Activated T-cell treated with anti-CD3 and anti-CD28 coated beads, Interleukin-2, amount 50 U/mL, for 72 hours (primary cell): ENCODE measurements at regions not wholly inside any gene's neighbourhood (a gene's known extent, or its start where the extent isn't known, plus 50 kb on each side); places are given as distances from the start of the nearest gene placed in this dataset.
"Not testable (repeated sequence)": the region's sequence is repeated elsewhere in the genome, so short reads cannot be mapped to it uniquely, and the experiment has no call there.

Experiments used
- ATAC-seq, 2 donors: fragments of 150-1000 bp; cut with Tn5 transposase; replicated peaks in 1 of 2; 2 replicates each; pipeline ENCODE4 v1.10.0; 2021; ENCODE audit warnings: moderate library complexity in 2 of 2, mild to moderate bottlenecking in 1 of 2
- DNase-seq, 2 donors: peaks; one replicate each; pipeline ENCODE4 v3.0.0; 2021 to 2022; ENCODE audit warnings: mixed read lengths in 1 of 2
- H3K27ac Mint-ChIP-seq: one replicate; pipeline ENCODE4 v1.8.0; 2022; ENCODE audit warnings: mild to moderate bottlenecking, moderate library complexity, mixed read lengths
- H3K27me3 Mint-ChIP-seq: one replicate; pipeline ENCODE4 v1.8.0; 2022; ENCODE audit warnings: low read depth, mixed read lengths
- H3K36me3 Mint-ChIP-seq, 2 donors: one replicate each; pipeline ENCODE4 v1.8.0; 2022; ENCODE audit warnings: mixed read lengths in 2 of 2, mild to moderate bottlenecking in 1 of 2; ENCODE audit not compliant: insufficient read depth in 2 of 2
- H3K4me1 Mint-ChIP-seq: one replicate; pipeline ENCODE4 v1.8.0; 2022; ENCODE audit warnings: low read depth, mixed read lengths
- H3K4me3 Mint-ChIP-seq, 2 donors: one replicate each; pipeline ENCODE4 v1.8.0; 2022; ENCODE audit warnings: mild to moderate bottlenecking in 2 of 2, mixed read lengths in 2 of 2, moderate library complexity in 2 of 2
- H3K9me3 Mint-ChIP-seq, 2 donors: one replicate each; pipeline ENCODE4 v1.8.0; 2022; ENCODE audit warnings: mixed read lengths in 2 of 2

DNA sequence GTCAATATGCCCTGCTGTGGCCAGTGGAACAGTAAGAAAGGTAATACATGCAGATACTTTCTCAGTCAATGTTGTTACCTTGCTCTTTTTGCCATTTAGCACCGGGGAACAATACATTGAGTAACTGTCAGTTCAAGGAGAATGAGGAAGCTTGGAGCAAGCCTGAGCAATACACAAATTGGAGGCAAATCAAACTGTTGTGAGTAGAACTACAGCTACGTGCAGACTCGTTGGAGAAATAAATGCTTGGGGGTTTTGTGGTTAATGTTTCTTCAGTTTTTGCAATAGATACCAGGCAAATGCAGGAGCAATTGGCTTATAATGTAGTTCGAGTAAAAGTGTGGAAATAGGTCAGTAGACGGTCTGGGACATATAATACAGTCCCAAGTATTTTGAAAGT is 587.3 kb upstream of the ROBO1 start:
- peaks cover 12 to 18% of the 10 kb centered on the region in 2 donors for H3K9me3 Mint-ChIP-seq
- ATAC-seq (no peak), DNase-seq (no peak)
- no peaks in the 10 kb centered on the region for H3K4me1 Mint-ChIP-seq
- no peak overlapping the region for H3K4me3 Mint-ChIP-seq
- H3K27ac Mint-ChIP-seq = no peak overlapping the region
- peaks cover 0 to 2% of the 10 kb centered on the region in 2 donors for H3K36me3 Mint-ChIP-seq
- no peaks in the 10 kb centered on the region for H3K27me3 Mint-ChIP-seq

DNA sequence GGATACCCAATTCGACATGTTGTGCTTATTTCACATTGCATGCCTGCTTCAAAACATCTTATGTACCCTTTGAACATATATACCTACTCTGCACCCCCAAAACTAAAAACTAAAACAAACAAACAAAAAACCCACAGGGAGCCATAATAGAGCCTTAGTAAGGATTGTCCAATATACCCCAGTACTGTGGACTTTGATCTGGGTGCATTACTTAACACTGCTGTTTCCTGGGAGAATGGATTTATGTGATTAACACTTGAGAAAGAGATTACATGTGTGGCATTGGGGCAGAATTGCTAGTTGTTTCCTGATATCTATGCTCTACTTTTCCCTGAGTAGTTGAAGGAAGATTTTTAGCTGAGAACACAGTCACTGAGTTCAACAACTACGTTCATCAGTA is 583.4 kb upstream of the ROBO1 start:
- no peaks in the 10 kb centered on the region for H3K36me3 Mint-ChIP-seq
- DNase-seq (no peak), ATAC-seq (no peak)
- H3K4me3 Mint-ChIP-seq = no peak overlapping the region
- no peaks in the 10 kb centered on the region for H3K4me1 Mint-ChIP-seq
- H3K27ac Mint-ChIP-seq = no peak overlapping the region
- H3K9me3 Mint-ChIP-seq = peaks cover 6 to 10% of the 10 kb centered on the region in 2 donors
- no peaks in the 10 kb centered on the region for H3K27me3 Mint-ChIP-seq

DNA sequence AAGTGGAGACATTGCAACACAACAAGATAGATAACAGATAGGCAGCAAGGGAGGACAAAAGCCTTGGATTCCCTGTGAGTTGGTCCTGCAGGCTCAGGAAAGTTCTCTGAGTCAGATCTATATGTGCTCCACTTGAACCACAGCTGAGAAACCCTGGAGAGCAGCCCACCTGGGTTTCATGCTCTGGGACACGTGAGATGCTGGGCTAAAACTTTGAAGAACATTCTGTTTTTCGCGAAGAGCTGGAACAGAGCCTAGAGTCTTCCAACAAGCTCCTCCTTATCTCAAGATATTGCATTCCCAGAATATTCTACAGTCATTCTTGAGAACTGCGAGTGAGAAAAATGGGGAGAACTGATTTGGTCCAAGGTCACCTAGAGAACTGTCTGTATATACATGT is 583.0 kb upstream of the ROBO1 start:
- Mint-ChIP-seq H3K4me1 (no peaks in the 10 kb centered on the region), H3K27ac (no peak overlapping the region), H3K36me3 (no peaks in the 10 kb centered on the region), H3K4me3 (no peak overlapping the region), H3K27me3 (no peaks in the 10 kb centered on the region), H3K9me3 (peaks cover 6 to 10% of the 10 kb centered on the region in 2 donors)
- ATAC-seq = no peak
- no peak for DNase-seq

GRCh38 chr3:80338366-80338765 is 570.6 kb upstream of the ROBO1 start:
- DNase-seq = no peak
- Mint-ChIP-seq H3K36me3 (peaks cover 3 to 5% of the 10 kb centered on the region in 2 donors), H3K4me1 (no peaks in the 10 kb centered on the region), H3K9me3 (peaks cover 16 to 19% of the 10 kb centered on the region in 2 donors), H3K4me3 (no peak overlapping the region), H3K27ac (no peak overlapping the region), H3K27me3 (no peaks in the 10 kb centered on the region)
- ATAC-seq = no peak

- Mint-ChIP-seq H3K36me3 (peaks cover 2 to 3% of the 10 kb centered on the region in 2 donors), H3K4me3 (no peak overlapping the region), H3K4me1 (no peaks in the 10 kb centered on the region), H3K27ac (no peak overlapping the region), H3K9me3 (peaks cover 8% of the 10 kb centered on the region in 2 donors), H3K27me3 (no peaks in the 10 kb centered on the region)
- ATAC-seq (no peak), DNase-seq (no peak)
Observed at GRCh38 chr3:80334534-80334933, 566.7 kb upstream of the ROBO1 start.

GRCh38 chr3:80331494-80332170 is 563.8 kb upstream of the ROBO1 start:
- no peaks in the 10 kb centered on the region for H3K27me3 Mint-ChIP-seq
- no peak overlapping the region for H3K27ac Mint-ChIP-seq
- H3K4me1 Mint-ChIP-seq = no peaks in the 10 kb centered on the region
- H3K4me3 Mint-ChIP-seq = no peak overlapping the region
- no peaks in the 10 kb centered on the region for H3K36me3 Mint-ChIP-seq
- ATAC-seq = no peak
- peaks cover 4% of the 10 kb centered on the region in 2 donors for H3K9me3 Mint-ChIP-seq
- no peak for DNase-seq

GRCh38 chr3:80314541-80314940 is 546.7 kb upstream of the ROBO1 start:
- peaks cover 11 to 13% of the 10 kb centered on the region in 2 donors for H3K9me3 Mint-ChIP-seq
- ATAC-seq, H3K27ac Mint-ChIP-seq, H3K4me1 Mint-ChIP-seq, H3K27me3 Mint-ChIP-seq, H3K36me3 Mint-ChIP-seq, DNase-seq, H3K4me3 Mint-ChIP-seq: not testable (repeated sequence)

DNA sequence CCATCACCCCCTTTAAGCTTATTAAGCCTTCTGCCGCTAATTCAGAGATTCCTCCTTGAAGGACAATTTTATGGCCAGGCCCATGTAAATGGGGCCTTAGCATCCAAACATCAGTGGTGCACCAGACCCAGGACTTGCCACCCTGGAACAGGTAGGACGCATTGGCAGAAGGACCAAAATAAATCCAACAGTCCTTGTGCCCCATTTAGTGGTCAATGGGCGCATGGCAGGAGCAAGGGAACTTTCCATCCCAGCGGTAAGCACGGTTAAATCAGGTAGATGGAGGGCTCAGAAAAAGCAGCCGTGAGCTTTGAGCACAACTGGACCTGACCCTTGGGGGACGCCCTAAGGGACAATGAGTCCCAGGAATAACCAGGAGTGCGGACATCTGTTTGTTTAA is 540.8 kb upstream of the ROBO1 start:
- no peaks in the 10 kb centered on the region for H3K27me3 Mint-ChIP-seq
- H3K27ac Mint-ChIP-seq = no peak overlapping the region
- H3K4me3 Mint-ChIP-seq = no peak overlapping the region
- H3K36me3 Mint-ChIP-seq = no peaks in the 10 kb centered on the region
- ATAC-seq (no peak), DNase-seq (no peak)
- peaks cover 7 to 13% of the 10 kb centered on the region in 2 donors for H3K9me3 Mint-ChIP-seq
- no peaks in the 10 kb centered on the region for H3K4me1 Mint-ChIP-seq

DNA sequence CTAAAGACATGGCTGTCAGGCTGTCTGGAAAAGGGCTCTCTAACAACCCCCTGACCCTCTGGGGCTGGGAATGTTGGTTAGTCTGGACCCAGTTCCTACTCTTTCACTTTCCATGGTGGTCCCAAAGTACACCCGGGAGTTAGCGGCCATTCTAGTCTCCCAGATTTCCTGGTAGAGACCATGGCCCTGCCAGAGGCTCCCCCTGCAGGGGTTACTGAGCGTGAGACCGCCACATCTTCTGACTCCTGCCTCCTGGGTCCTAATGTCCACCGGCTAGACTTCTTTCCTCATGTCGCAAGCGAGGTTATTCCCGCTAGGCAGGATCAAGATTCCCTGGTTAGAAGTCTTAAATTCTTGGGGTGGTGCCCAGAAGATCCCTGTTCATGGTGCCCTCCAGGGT is 540.0 kb upstream of the ROBO1 start:
- Mint-ChIP-seq H3K36me3 (no peaks in the 10 kb centered on the region), H3K27me3 (no peaks in the 10 kb centered on the region), H3K27ac (no peak overlapping the region), H3K9me3 (peaks cover 4 to 9% of the 10 kb centered on the region in 2 donors), H3K4me1 (no peaks in the 10 kb centered on the region), H3K4me3 (no peak overlapping the region)
- DNase-seq (no peak), ATAC-seq (no peak)

DNA sequence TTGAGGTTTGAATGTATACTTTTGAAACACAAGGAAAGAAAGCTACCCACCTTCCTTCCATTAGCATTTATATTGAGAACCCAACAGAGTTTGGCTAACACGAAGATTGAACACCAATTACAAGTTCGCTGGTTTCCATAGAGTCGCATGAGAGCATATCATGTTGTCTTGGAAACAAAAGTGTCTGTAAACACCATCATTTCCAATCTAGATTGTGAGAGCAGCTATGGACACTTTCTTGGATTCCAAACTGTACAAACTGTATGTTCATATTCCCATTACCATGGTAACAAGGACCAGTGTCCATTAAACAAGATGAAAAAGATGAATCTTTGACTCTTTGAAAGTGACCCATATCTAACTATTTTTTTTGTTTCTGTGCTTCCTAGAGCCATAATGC is 529.9 kb upstream of the ROBO1 start:
- H3K27me3 Mint-ChIP-seq = no peaks in the 10 kb centered on the region
- H3K4me1 Mint-ChIP-seq = no peaks in the 10 kb centered on the region
- peaks cover 5 to 10% of the 10 kb centered on the region in 2 donors for H3K9me3 Mint-ChIP-seq
- peaks cover 0 to under 1% of the 10 kb centered on the region in 2 donors for H3K36me3 Mint-ChIP-seq
- no peak overlapping the region for H3K27ac Mint-ChIP-seq
- DNase-seq = no peak
- H3K4me3 Mint-ChIP-seq = no peak overlapping the region
- ATAC-seq = no peak

GRCh38 chr3:80285388-80285787 is 517.6 kb upstream of the ROBO1 start:
- Mint-ChIP-seq H3K9me3 (peaks cover 5 to 6% of the 10 kb centered on the region in 2 donors), H3K4me1 (no peaks in the 10 kb centered on the region), H3K4me3 (no peak overlapping the region), H3K27me3 (no peaks in the 10 kb centered on the region), H3K27ac (no peak overlapping the region), H3K36me3 (no peaks in the 10 kb centered on the region)
- no peak for ATAC-seq
- DNase-seq = no peak

DNA sequence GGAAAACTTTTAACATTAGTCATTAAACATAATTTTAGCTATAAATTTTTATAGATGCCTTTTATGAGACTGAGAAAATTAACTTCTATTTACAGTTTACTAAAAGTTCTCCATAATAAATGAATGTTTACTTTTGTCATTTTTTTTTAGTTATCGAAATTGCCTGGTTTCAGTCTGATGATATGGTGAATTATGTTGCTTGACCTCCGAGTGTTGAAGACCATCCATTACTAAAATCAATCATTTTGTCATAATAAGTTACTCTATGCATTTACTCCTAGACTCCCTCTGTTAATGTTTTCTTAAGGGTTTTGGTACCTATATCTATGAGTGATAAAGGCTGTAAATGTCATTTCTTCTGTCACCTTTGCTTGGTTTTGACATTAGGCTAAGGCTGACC is 516.0 kb upstream of the ROBO1 start:
- no peak for ATAC-seq
- Mint-ChIP-seq H3K9me3 (peaks cover 5 to 8% of the 10 kb centered on the region in 2 donors), H3K27ac (no peak overlapping the region), H3K4me3 (no peak overlapping the region), H3K27me3 (no peaks in the 10 kb centered on the region), H3K36me3 (no peaks in the 10 kb centered on the region), H3K4me1 (no peaks in the 10 kb centered on the region)
- DNase-seq = no peak

DNA sequence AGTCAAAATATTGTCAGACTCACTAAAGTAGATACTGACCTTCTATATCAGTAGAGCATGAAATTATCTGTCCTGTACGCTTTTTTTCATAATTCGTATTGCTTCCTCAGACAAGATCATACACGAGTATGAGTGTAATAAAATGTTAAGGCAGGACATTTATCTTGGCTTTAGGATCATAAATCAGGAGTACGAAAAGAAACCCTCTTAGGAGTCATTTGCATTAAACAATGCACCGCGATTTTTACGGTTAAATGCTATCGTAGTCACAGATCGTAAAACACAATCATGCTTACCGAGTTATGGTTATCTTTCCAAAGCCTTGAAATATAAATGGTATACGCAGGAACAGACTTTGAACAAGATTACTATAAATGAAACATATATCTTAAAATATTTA is 510.3 kb upstream of the ROBO1 start:
- H3K4me1 Mint-ChIP-seq = no peaks in the 10 kb centered on the region
- no peak for DNase-seq

GRCh38 chr3:80275120-80275519 is 507.3 kb upstream of the ROBO1 start:
- Mint-ChIP-seq H3K27me3 (no peaks in the 10 kb centered on the region), H3K4me1 (no peaks in the 10 kb centered on the region), H3K36me3 (no peaks in the 10 kb centered on the region)

More for the DNA sequence above, 510.3 kb upstream of the ROBO1 start:
- peaks cover 5 to 9% of the 10 kb centered on the region in 2 donors for H3K9me3 Mint-ChIP-seq
- no peak overlapping the region for H3K4me3 Mint-ChIP-seq
- H3K27ac Mint-ChIP-seq = no peak overlapping the region
- H3K27me3 Mint-ChIP-seq = no peaks in the 10 kb centered on the region
- no peak for ATAC-seq
- H3K36me3 Mint-ChIP-seq = no peaks in the 10 kb centered on the region

More at GRCh38 chr3:80275120-80275519, 507.3 kb upstream of the ROBO1 start:
- Mint-ChIP-seq H3K27ac (no peak overlapping the region), H3K9me3 (peaks cover 6 to 7% of the 10 kb centered on the region in 2 donors), H3K4me3 (no peak overlapping the region)
- ATAC-seq (no peak), DNase-seq (no peak)
